ENCODE measurements at regions not wholly inside any gene's neighbourhood (a gene's known extent, or its start where the extent isn't known, plus 50 kb on each side); places are given as distances from the start of the nearest gene placed in this dataset.

- no peaks in the 10 kb centered on the region for H3K9me2 ChIP-seq (replicated peaks; ENCODE audit: insufficient read depth, low read length)
- H3K4me2 ChIP-seq (ENCODE audit: low read depth, low read length): no peak overlapping the region
- H3K79me2 ChIP-seq (ENCODE audit: low read length): no peaks in the 10 kb centered on the region
- peaks cover 3% of the 10 kb centered on the region; the same call in 1 of the 2 replicates for H3K36me3 ChIP-seq (replicated peaks; ENCODE audit: insufficient read depth, low read length)
- DNase-seq: no peak
- H3F3A ChIP-seq (ENCODE audit: insufficient read depth, low read length): no peaks in the 10 kb centered on the region
- H3K27me3 ChIP-seq (replicated peaks; ENCODE audit: insufficient read depth, low read length): no peaks in the 10 kb centered on the region
- no peaks in the 10 kb centered on the region for H4K20me1 ChIP-seq (ENCODE audit: insufficient read depth, low read length)
- H3K4me1 ChIP-seq (ENCODE audit: low read length): no peaks in the 10 kb centered on the region
- H3K9ac ChIP-seq (ENCODE audit: low read length): no peak overlapping the region
- H3K27ac ChIP-seq (ENCODE audit: low read length): no peak overlapping the region
- TF ChIP-seq CTCF (IDR thresholded peaks at IDR 0.05; ENCODE audit: low read length) (no peak), EZH2phosphoT487 (IDR thresholded peaks at IDR 0.05; ENCODE audit: low read length) (no peak), EZH2 (optimal IDR thresholded peaks at IDR 0.05; ENCODE audit: low read depth, low read length) (no peak)
- no peak overlapping the region for H2AFZ ChIP-seq (ENCODE audit: low read length)
- no peak overlapping the region for H3K4me3 ChIP-seq (ENCODE audit: low read length)
- H3K9me3 ChIP-seq (replicated peaks; ENCODE audit: insufficient read depth, low read length): no peaks in the 10 kb centered on the region
Measured at GRCh38 chr11:91731051-91731450, 493.6 kb upstream of the FAT3 start.

DNA sequence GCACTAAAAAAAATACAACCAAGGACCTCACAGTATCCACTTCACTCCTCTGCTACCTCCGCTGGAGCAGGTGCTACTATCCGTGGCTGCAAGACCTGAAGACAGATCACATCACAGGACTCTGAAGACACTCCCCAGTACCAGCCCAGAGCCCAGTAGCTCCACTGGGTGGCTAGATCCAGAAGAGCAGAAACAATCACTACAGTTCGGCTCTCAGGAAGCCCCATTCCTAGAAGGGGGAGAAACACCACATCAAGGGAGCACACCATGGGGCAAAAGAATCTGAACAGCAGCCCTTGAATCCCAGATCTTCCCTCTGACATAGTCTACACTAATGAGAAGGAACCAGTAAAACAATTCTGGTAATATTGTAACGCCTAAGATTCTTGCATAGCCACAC is 494.0 kb upstream of the FAT3 start:
- TF ChIP-seq CTCF (IDR thresholded peaks at IDR 0.05; ENCODE audit: low read length) (no peak), EZH2 (optimal IDR thresholded peaks at IDR 0.05; ENCODE audit: low read depth, low read length) (no peak), EZH2phosphoT487 (IDR thresholded peaks at IDR 0.05; ENCODE audit: low read length) (no peak)
- no peak for DNase-seq
- no peaks in the 10 kb centered on the region for H3K4me1 ChIP-seq (ENCODE audit: low read length)
- H3F3A ChIP-seq (ENCODE audit: insufficient read depth, low read length): no peaks in the 10 kb centered on the region
- H2AFZ ChIP-seq (ENCODE audit: low read length): no peak overlapping the region
- H3K9me2 ChIP-seq (replicated peaks; ENCODE audit: insufficient read depth, low read length): no peaks in the 10 kb centered on the region
- H3K4me2 ChIP-seq (ENCODE audit: low read depth, low read length): no peak overlapping the region
- peaks cover 3% of the 10 kb centered on the region; the same call in 1 of the 2 replicates for H3K36me3 ChIP-seq (replicated peaks; ENCODE audit: insufficient read depth, low read length)
- no peak overlapping the region for H3K27ac ChIP-seq (ENCODE audit: low read length)
- no peak overlapping the region for H3K4me3 ChIP-seq (ENCODE audit: low read length)
- no peak overlapping the region for H3K9ac ChIP-seq (ENCODE audit: low read length)
- H3K79me2 ChIP-seq (ENCODE audit: low read length): no peaks in the 10 kb centered on the region
- H4K20me1 ChIP-seq (ENCODE audit: insufficient read depth, low read length): no peaks in the 10 kb centered on the region
- H3K9me3 ChIP-seq (replicated peaks; ENCODE audit: insufficient read depth, low read length): no peaks in the 10 kb centered on the region
- no peaks in the 10 kb centered on the region for H3K27me3 ChIP-seq (replicated peaks; ENCODE audit: insufficient read depth, low read length)

- H3K27me3 ChIP-seq (replicated peaks; ENCODE audit: insufficient read depth, low read length): no peaks in the 10 kb centered on the region
- no peaks in the 10 kb centered on the region for H3F3A ChIP-seq (ENCODE audit: insufficient read depth, low read length)
- no peaks in the 10 kb centered on the region for H3K4me1 ChIP-seq (ENCODE audit: low read length)
- H3K36me3 ChIP-seq (replicated peaks; ENCODE audit: insufficient read depth, low read length): peaks cover 3% of the 10 kb centered on the region; the same call in 1 of the 2 replicates
- no peak for DNase-seq
- no peaks in the 10 kb centered on the region for H3K79me2 ChIP-seq (ENCODE audit: low read length)
- no peaks in the 10 kb centered on the region for H3K9me2 ChIP-seq (replicated peaks; ENCODE audit: insufficient read depth, low read length)
- H2AFZ ChIP-seq (ENCODE audit: low read length): no peak overlapping the region
- no peak overlapping the region for H3K9ac ChIP-seq (ENCODE audit: low read length)
- H4K20me1 ChIP-seq (ENCODE audit: insufficient read depth, low read length): no peaks in the 10 kb centered on the region
- no peak overlapping the region for H3K27ac ChIP-seq (ENCODE audit: low read length)
- no peak for TF ChIP-seq EZH2phosphoT487 (IDR thresholded peaks at IDR 0.05; ENCODE audit: low read length)
- no peak for TF ChIP-seq EZH2 (optimal IDR thresholded peaks at IDR 0.05; ENCODE audit: low read depth, low read length)
- H3K4me3 ChIP-seq (ENCODE audit: low read length): no peak overlapping the region
- no peaks in the 10 kb centered on the region for H3K9me3 ChIP-seq (replicated peaks; ENCODE audit: insufficient read depth, low read length)
- no peak overlapping the region for H3K4me2 ChIP-seq (ENCODE audit: low read depth, low read length)
Measured at GRCh38 chr11:91730057-91730456, 494.6 kb upstream of the FAT3 start.

DNA sequence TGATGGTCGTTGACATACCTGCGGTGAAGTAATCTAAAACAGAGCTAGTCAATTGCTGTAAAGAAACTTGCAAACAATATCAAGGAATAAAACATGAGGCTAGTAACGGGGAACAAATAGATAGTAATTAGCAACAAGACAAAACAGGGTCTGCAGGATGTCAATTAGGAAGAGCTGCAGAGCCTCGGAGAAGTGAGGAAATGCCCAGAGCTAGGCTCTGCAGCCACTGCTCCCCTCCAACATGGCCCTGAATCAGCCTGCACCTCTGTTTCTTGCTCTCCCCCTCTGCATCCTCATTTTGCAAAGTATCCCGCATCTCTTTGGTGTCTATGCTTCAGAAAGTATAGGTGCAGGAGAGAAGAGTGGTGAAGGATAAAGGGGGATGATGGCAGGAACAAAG is 507.4 kb upstream of the FAT3 start:
- Histone ChIP-seq H3K9me3 (replicated peaks; ENCODE audit: insufficient read depth, low read length) (no peaks in the 10 kb centered on the region), H3K27ac (ENCODE audit: low read length) (no peak overlapping the region), H3K79me2 (ENCODE audit: low read length) (no peaks in the 10 kb centered on the region), H3K4me2 (ENCODE audit: low read depth, low read length) (no peak overlapping the region), H3F3A (ENCODE audit: insufficient read depth, low read length) (no peaks in the 10 kb centered on the region), H4K20me1 (ENCODE audit: insufficient read depth, low read length) (no peaks in the 10 kb centered on the region), H3K9me2 (replicated peaks; ENCODE audit: insufficient read depth, low read length) (no peaks in the 10 kb centered on the region), H3K9ac (ENCODE audit: low read length) (no peak overlapping the region), H3K36me3 (replicated peaks; ENCODE audit: insufficient read depth, low read length) (no peaks in the 10 kb centered on the region), H3K27me3 (replicated peaks; ENCODE audit: insufficient read depth, low read length) (no peaks in the 10 kb centered on the region), H3K4me3 (ENCODE audit: low read length) (no peak overlapping the region), H3K4me1 (ENCODE audit: low read length) (no peaks in the 10 kb centered on the region), H2AFZ (ENCODE audit: low read length) (no peak overlapping the region)
- DNase-seq: no peak
- no peak for TF ChIP-seq EZH2phosphoT487 (IDR thresholded peaks at IDR 0.05; ENCODE audit: low read length)
- no peak for TF ChIP-seq EZH2 (optimal IDR thresholded peaks at IDR 0.05; ENCODE audit: low read depth, low read length)
- no peak for TF ChIP-seq CTCF (IDR thresholded peaks at IDR 0.05; ENCODE audit: low read length)
